HepG2 (cell line): ENCODE measurements at regions not wholly inside any gene's neighbourhood (a gene's known extent, or its start where the extent isn't known, plus 50 kb on each side); places are given as distances from the start of the nearest gene placed in this dataset.

Experiments
- ATAC-seq: fragments of 200-7000 bp; cut with Tn5 transposase; 3 replicates; pipeline ENCODE4 v1.9.1; 2020; ENCODE audit warnings: mild to moderate bottlenecking, moderate library complexity
- BruUV-seq: library from RNA; stranded (reverse); fragments of 400-500 nt; replicated peaks from 2 replicates; lab custom pipeline; 2021; lab: Mats Ljungman, UMichigan
- CTCF ChIA-PET: fragments of 300-600 bp; formaldehyde crosslinking; extraction: SDS; loops from one replicate; lab custom pipeline; 2021; ENCODE audit warnings: low total read pairs, inconsistent platforms, low intra/inter-chr PET ratio; lab: Yijun Ruan, JAX
- POLR2A ChIA-PET: fragments of 350-600 bp; sonication (Branson Sonifier 250); formaldehyde crosslinking; loops from one replicate; lab custom pipeline; 2020; ENCODE audit warnings: antibody characterized with exemption, inconsistent platforms; lab: Yijun Ruan, JAX
- DNase-seq: peaks from one replicate; pipeline ENCODE4 v3.0.0-alpha.2; 2015; ENCODE audit warnings: low spot score
- FAIRE-seq: peaks from 3 replicates; lab custom pipeline; 2011; peaks lifted over from hg19 to GRCh38; lab: Jason Lieb, UNC
- H2AFZ ChIP-seq: one replicate; pipeline ENCODE4 v1.6.1; 2011; ENCODE audit warnings: low read length, inconsistent platforms
- H3K27ac ChIP-seq: fragments of 300-600 bp; 3 replicates; pipeline ENCODE4 v1.8.0; 2011; ENCODE audit warnings: mixed run types, mild to moderate bottlenecking, mixed read lengths, low read length, inconsistent platforms; ENCODE audit not compliant: insufficient read depth; ENCODE audit errors: extremely low read length
- H3K27me3 ChIP-seq, 2 experiments: fragments of 200-600 bp in 1 of 2; 2 replicates in 1 of 2; 3 replicates in 1 of 2; pipeline versions ENCODE4 v1.6.0 to v1.8.0; 2011; ENCODE audit warnings: low read length in 2 of 2, mild to moderate bottlenecking in 2 of 2, moderate library complexity in 2 of 2, inconsistent platforms in 1 of 2; ENCODE audit not compliant: insufficient read depth in 2 of 2, control insufficient read depth in 1 of 2
- H3K36me3 ChIP-seq, 2 experiments: fragments of 200-600 bp in 1 of 2; replicated peaks in 1 of 2; 2 replicates in 1 of 2; 3 replicates in 1 of 2; pipeline versions ENCODE4 v1.5.1 to v1.8.0; 2011; ENCODE audit warnings: low read length in 2 of 2, inconsistent platforms in 1 of 2; ENCODE audit not compliant: insufficient read depth in 2 of 2, control insufficient read depth in 1 of 2
- H3K4me1 ChIP-seq: 2 replicates; pipeline ENCODE4 v1.5.1; 2012; ENCODE audit warnings: low read length, inconsistent platforms; ENCODE audit not compliant: insufficient read depth
- H3K4me2 ChIP-seq: 2 replicates; pipeline ENCODE4 v1.6.0; 2011; ENCODE audit warnings: low read depth, low read length, inconsistent platforms
- H3K4me3 ChIP-seq, 3 experiments: fragments of 200-600 bp in 1 of 3; sonication (generic), shearing (Covaris generic) in 1 of 3; replicated peaks in 1 of 3; 2 replicates each; pipeline ENCODE4 v1.5.1; 2011 to 2016; ENCODE audit warnings: low read length in 3 of 3, inconsistent platforms in 2 of 3, low read depth in 2 of 3, mild to moderate bottlenecking in 2 of 3, control low read depth in 1 of 3, mixed read lengths in 1 of 3; ENCODE audit not compliant: insufficient read depth in 1 of 3
- H3K79me2 ChIP-seq: one replicate; pipeline ENCODE4 v1.6.1; 2011; ENCODE audit warnings: low read length, inconsistent platforms; ENCODE audit not compliant: insufficient read depth
- H3K9ac ChIP-seq: 2 replicates; pipeline ENCODE4 v1.6.0; 2011; ENCODE audit warnings: mild to moderate bottlenecking, low read depth, low read length, inconsistent platforms; ENCODE audit not compliant: insufficient read depth
- H3K9me3 ChIP-seq: 2 replicates; pipeline ENCODE4 v1.5.1; 2012; ENCODE audit warnings: mild to moderate bottlenecking, low read length
- H4K20me1 ChIP-seq: 2 replicates; pipeline ENCODE4 v1.6.0; 2011; ENCODE audit warnings: inconsistent platforms, mild to moderate bottlenecking, low read length, moderate library complexity; ENCODE audit not compliant: insufficient read depth
- CHCHD3 ChIP-seq: sonication (generic); formaldehyde crosslinking; IDR thresholded peaks from 2 replicates; pipeline ENCODE4 v1.8.0; 2022; ENCODE audit warnings: mild to moderate bottlenecking, missing genetic modification reagents, moderate library complexity
- ETV6 ChIP-seq: sonication (generic); formaldehyde crosslinking; conservative IDR thresholded peaks from 2 replicates; pipeline ENCODE4 v1.4.0; 2020; ENCODE audit warnings: missing genetic modification reagents
- NFKB2 ChIP-seq: sonication (generic); formaldehyde crosslinking; IDR thresholded peaks from 2 replicates; pipeline ENCODE4 v1.4.0; 2020; ENCODE audit warnings: missing genetic modification reagents, borderline replicate concordance
- PAX8 ChIP-seq: sonication (generic); formaldehyde crosslinking; IDR thresholded peaks from 2 replicates; pipeline ENCODE4 v1.8.0; 2022; ENCODE audit warnings: mild to moderate bottlenecking, missing genetic modification reagents, borderline replicate concordance
- PCBP1 ChIP-seq: fragments of 200-400 bp; formaldehyde crosslinking; IDR thresholded peaks from 2 replicates; pipeline ENCODE4 v1.6.1; 2017; ENCODE audit warnings: mild to moderate bottlenecking, low read depth, low read length, borderline replicate concordance
- PPARG ChIP-seq: conservative IDR thresholded peaks from 2 replicates; pipeline ENCODE4 v1.6.1; 2016; ENCODE audit warnings: missing biosample characterization, missing genetic modification reagents
- REST ChIP-seq, 2 experiments: IDR thresholded peaks; 2 replicates each; pipeline ENCODE4 v1.6.1; 2011 to 2012; ENCODE audit warnings: low read length in 2 of 2, borderline replicate concordance in 1 of 2, low read depth in 1 of 2, mild to moderate bottlenecking in 1 of 2, moderate library complexity in 1 of 2
- ZNF572 ChIP-seq: sonication (generic); formaldehyde crosslinking; IDR thresholded peaks from 2 replicates; pipeline ENCODE4 v1.5.1; 2020; ENCODE audit warnings: mild to moderate bottlenecking, missing genetic modification reagents
- ZSCAN21 ChIP-seq: sonication (generic); formaldehyde crosslinking; IDR thresholded peaks from 2 replicates; pipeline ENCODE4 v1.8.0; 2022; ENCODE audit warnings: mild to moderate bottlenecking, missing genetic modification reagents, moderate library complexity, borderline replicate concordance
- WGBS: methylation state at CpG from one replicate; pipeline ENCODE4 v1.1.6; 2017; ENCODE audit warnings: low lambda C conversion rate; 5-methylcytosine and 5-hydroxymethylcytosine counted together
- in situ Hi-C: cut with HindIII; loops from 2 replicates; pipeline ENCODE4 v1.10.0; 2017; ENCODE audit warnings: low pct_unique_long_range_greater_than_20kb; ENCODE audit not compliant: extremely low pct_ligation_motif_present
- intact Hi-C: fragments of 100-400 bp; cut with micrococcal nuclease; formaldehyde crosslinking; loops from one replicate; pipeline ENCODE4 v1.10.0; 2022; ENCODE audit not compliant: unreplicated experiment
- TF ChIP-seq, protein P1 (sequence below): sonication (generic); formaldehyde crosslinking; IDR thresholded peaks from 2 replicates; pipeline ENCODE4 v1.5.0; 2020; ENCODE audit warnings: mild to moderate bottlenecking, missing genetic modification reagents, borderline replicate concordance

- no peak overlapping the region for H3K4me3 ChIP-seq
- 50% methylated on average over 2 of the region's 2 CpGs for WGBS
- H3K9ac ChIP-seq: no peak overlapping the region
- in situ Hi-C loops: no loop called here
- intact Hi-C loops: no loop called here
- H3K9me3 ChIP-seq: no peaks in the 10 kb centered on the region
- TF ChIP-seq PPARG (CRISPR knock-in tag): no peak
- peak in 1 of 2 experiments; percentile 77 for TF ChIP-seq REST (IDR thresholded peaks at IDR 0.05; ENCODE audit: borderline replicate concordance in 1 of 2, low read depth in 1 of 2, low read length in 2 of 2)
- no peaks in the 10 kb centered on the region for H3K79me2 ChIP-seq
- no peak overlapping the region for H3K4me2 ChIP-seq
- H4K20me1 ChIP-seq: no peaks in the 10 kb centered on the region
- no peaks in the 10 kb centered on the region for H3K36me3 ChIP-seq
- no peak for ATAC-seq
- no peak overlapping the region for H2AFZ ChIP-seq
- CTCF ChIA-PET: no interaction called here
- POLR2A ChIA-PET: no interaction called here
- DNase-seq: no peak
- no peaks in the 10 kb centered on the region for H3K4me1 ChIP-seq
- no peaks in the 10 kb centered on the region for H3K27me3 ChIP-seq
- no peak for FAIRE-seq
- no TSS peak for BruUV-seq
- no peak overlapping the region for H3K27ac ChIP-seq
Measured at GRCh38 chr5:175811589-175811988, 59.8 kb upstream of the CPLX2 start.

GRCh38 chr5:175813943-175814630 lies 57.3 kb upstream of the CPLX2 start:
- in situ Hi-C loops: no loop called here
- Histone ChIP-seq H4K20me1 (no peaks in the 10 kb centered on the region), H3K27ac (no peak overlapping the region), H2AFZ (no peak overlapping the region), H3K4me2 (no peak overlapping the region), H3K9ac (no peak overlapping the region), H3K4me3 (no peak overlapping the region), H3K4me1 (peaks cover 10% of the 10 kb centered on the region), H3K27me3 (no peaks in the 10 kb centered on the region), H3K36me3 (no peaks in the 10 kb centered on the region), H3K79me2 (no peaks in the 10 kb centered on the region), H3K9me3 (no peaks in the 10 kb centered on the region)
- intact Hi-C loops: no loop called here
- DNase-seq (no peak), ATAC-seq (peak; percentile 41), FAIRE-seq (no peak)
- WGBS: 52% methylated on average over 3 of the region's 4 CpGs
- BruUV-seq: no TSS peak
- CTCF ChIA-PET: no interaction called here
- POLR2A ChIA-PET: no interaction called here
- TF ChIP-seq PCBP1: no peak
- TF ChIP-seq PAX8: no peak
- no peak for TF ChIP-seq CHCHD3
- TF ChIP-seq, protein P1, sequence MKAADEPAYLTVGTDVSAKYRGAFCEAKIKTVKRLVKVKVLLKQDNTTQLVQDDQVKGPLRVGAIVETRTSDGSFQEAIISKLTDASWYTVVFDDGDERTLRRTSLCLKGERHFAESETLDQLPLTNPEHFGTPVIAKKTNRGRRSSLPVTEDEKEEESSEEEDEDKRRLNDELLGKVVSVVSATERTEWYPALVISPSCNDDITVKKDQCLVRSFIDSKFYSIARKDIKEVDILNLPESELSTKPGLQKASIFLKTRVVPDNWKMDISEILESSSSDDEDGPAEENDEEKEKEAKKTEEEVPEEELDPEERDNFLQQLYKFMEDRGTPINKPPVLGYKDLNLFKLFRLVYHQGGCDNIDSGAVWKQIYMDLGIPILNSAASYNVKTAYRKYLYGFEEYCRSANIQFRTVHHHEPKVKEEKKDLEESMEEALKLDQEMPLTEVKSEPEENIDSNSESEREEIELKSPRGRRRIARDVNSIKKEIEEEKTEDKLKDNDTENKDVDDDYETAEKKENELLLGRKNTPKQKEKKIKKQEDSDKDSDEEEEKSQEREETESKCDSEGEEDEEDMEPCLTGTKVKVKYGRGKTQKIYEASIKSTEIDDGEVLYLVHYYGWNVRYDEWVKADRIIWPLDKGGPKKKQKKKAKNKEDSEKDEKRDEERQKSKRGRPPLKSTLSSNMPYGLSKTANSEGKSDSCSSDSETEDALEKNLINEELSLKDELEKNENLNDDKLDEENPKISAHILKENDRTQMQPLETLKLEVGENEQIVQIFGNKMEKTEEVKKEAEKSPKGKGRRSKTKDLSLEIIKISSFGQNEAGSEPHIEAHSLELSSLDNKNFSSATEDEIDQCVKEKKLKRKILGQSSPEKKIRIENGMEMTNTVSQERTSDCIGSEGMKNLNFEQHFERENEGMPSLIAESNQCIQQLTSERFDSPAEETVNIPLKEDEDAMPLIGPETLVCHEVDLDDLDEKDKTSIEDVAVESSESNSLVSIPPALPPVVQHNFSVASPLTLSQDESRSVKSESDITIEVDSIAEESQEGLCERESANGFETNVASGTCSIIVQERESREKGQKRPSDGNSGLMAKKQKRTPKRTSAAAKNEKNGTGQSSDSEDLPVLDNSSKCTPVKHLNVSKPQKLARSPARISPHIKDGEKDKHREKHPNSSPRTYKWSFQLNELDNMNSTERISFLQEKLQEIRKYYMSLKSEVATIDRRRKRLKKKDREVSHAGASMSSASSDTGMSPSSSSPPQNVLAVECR (CRISPR knock-in tag): no peak
- TF ChIP-seq ETV6: no peak
- no peak for TF ChIP-seq NFKB2 (CRISPR knock-in tag)
- no peak for TF ChIP-seq ZNF572 (CRISPR knock-in tag)
- TF ChIP-seq ZSCAN21 (CRISPR knock-in tag): no peak
